Hepatocyte (in vitro differentiated cells): ENCODE measurements at regions not wholly inside any gene's neighbourhood (a gene's known extent, or its start where the extent isn't known, plus 50 kb on each side); places are given as distances from the start of the nearest gene placed in this dataset.

Experiments
- EZH2 ChIP-seq: fragments of 200-600 bp; sonication (generic); IDR thresholded peaks from 2 replicates; pipeline ENCODE4 v1.6.1; 2016; ENCODE audit warnings: antibody characterized with exemption, mild to moderate bottlenecking, borderline replicate concordance
- TF ChIP-seq, protein P1 (sequence below): fragments of 200-600 bp; sonication (generic); IDR thresholded peaks from 2 replicates; pipeline ENCODE4 v1.5.1; 2016; ENCODE audit warnings: antibody characterized with exemption, mild to moderate bottlenecking; ENCODE audit not compliant: poor library complexity

GRCh38 chr5:145210020-145210419, 625.1 kb downstream of the PRELID2 start:
- TF ChIP-seq, protein P1, sequence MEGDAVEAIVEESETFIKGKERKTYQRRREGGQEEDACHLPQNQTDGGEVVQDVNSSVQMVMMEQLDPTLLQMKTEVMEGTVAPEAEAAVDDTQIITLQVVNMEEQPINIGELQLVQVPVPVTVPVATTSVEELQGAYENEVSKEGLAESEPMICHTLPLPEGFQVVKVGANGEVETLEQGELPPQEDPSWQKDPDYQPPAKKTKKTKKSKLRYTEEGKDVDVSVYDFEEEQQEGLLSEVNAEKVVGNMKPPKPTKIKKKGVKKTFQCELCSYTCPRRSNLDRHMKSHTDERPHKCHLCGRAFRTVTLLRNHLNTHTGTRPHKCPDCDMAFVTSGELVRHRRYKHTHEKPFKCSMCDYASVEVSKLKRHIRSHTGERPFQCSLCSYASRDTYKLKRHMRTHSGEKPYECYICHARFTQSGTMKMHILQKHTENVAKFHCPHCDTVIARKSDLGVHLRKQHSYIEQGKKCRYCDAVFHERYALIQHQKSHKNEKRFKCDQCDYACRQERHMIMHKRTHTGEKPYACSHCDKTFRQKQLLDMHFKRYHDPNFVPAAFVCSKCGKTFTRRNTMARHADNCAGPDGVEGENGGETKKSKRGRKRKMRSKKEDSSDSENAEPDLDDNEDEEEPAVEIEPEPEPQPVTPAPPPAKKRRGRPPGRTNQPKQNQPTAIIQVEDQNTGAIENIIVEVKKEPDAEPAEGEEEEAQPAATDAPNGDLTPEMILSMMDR: no peak
- no peak for TF ChIP-seq EZH2
